K562 (cell line): ENCODE measurements at regions not wholly inside any gene's neighbourhood (a gene's known extent, or its start where the extent isn't known, plus 50 kb on each side); places are given as distances from the start of the nearest gene placed in this dataset.
A peak's percentile ranks its signal among the peaks of the same experiment; 100 is the strongest.

Source experiments
- ARID3A ChIP-seq: IDR thresholded peaks from 2 replicates; pipeline ENCODE4 v1.6.1; 2012; ENCODE audit warnings: low read depth, low read length, improper control_type of control experiment, borderline replicate concordance
- GTF2A2 ChIP-seq: IDR thresholded peaks from 2 replicates; pipeline ENCODE4 v1.6.1; 2016; ENCODE audit warnings: mild to moderate bottlenecking, missing genetic modification characterization, missing compliant biosample characterization
- RBM14 ChIP-seq: fragments of 200-400 bp; formaldehyde crosslinking; IDR thresholded peaks from 2 replicates; pipeline ENCODE4 v1.6.1; 2018; ENCODE audit warnings: low read depth, mild to moderate bottlenecking, low read length, moderate library complexity, borderline replicate concordance; ENCODE audit not compliant: insufficient read depth
- SIN3A ChIP-seq, 2 experiments: fragments of 150-350 bp in 1 of 2; IDR thresholded peaks; 2 replicates each; pipeline ENCODE4 v1.6.1; 2011 to 2016; ENCODE audit warnings: borderline replicate concordance in 2 of 2, low read depth in 2 of 2, low read length in 2 of 2, mild to moderate bottlenecking in 2 of 2, moderate library complexity in 2 of 2; ENCODE audit not compliant: control insufficient read depth in 1 of 2
- TEAD1 ChIP-seq, 2 experiments: fragments of 450-650 bp in 1 of 2; sonication (generic) in 1 of 2; formaldehyde crosslinking; IDR thresholded peaks; 2 replicates each; pipeline versions ENCODE4 v1.4.0 to v1.8.0; 2020 to 2022; ENCODE audit warnings: mild to moderate bottlenecking in 2 of 2, missing genetic modification reagents in 1 of 2
- ZNF316 ChIP-seq: fragments of 450-650 bp; IDR thresholded peaks from 2 replicates; pipeline ENCODE4 v1.6.1; 2016
- TF ChIP-seq, protein P1 (sequence below): sonication (generic); formaldehyde crosslinking; IDR thresholded peaks from 2 replicates; pipeline ENCODE4 v1.5.0; 2020; ENCODE audit warnings: missing genetic modification reagents

DNA sequence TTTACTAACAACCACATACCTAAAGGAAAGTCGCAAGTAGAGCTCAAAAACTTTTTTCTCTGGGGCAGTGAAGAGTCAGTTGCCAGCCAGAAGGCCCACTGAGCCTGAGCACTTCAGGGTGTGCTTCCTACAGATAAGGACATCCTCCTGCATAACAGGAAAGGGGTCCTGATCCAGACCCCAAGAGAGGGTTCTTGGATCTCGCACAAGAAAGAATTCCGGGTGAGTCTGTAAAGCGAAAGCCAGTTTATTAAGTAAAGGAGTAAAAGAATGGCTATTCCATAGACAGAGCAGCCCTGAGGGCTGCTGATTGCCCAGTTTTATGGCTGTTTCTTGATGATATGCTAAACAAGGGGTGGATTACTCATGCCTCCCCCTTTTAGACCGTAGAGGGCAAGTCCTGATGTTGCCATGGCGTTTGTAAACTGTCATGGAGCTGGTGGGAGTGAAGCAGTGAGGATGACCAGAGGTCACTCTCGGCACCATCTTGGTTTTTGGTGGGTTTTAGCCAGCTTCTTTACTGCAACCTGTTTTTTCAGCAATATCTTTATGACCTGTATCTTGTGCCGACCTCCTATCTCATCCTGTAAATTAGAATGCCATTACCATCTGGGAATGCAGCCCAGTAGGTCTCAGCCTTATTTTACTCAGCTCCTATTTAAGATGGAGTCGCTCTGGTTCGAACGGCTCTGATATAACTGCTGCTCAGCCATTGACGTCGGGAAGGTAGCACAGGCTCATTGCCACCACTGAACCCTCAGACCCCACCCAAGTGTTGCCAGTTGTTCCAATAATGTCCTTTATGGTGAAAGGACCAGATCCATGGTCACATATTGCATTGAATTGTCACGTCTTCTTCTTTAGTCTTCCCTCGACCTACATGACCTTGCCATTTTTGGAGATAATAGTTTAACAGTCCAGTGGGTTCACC lies 96.6 kb upstream of the ERRFI1 start (continued):
- no peak for TF ChIP-seq ARID3A
- no peak for TF ChIP-seq ZNF316
- no peak for TF ChIP-seq RBM14
- TF ChIP-seq SIN3A (IDR thresholded peaks at IDR 0.05; ENCODE audit: borderline replicate concordance in 2 of 2, control insufficient read depth in 1 of 2, low read depth in 2 of 2, low read length in 2 of 2) = no peak
- TF ChIP-seq GTF2A2 (tag) = peak; percentile 98
- peak in 1 of 2 experiments; percentile 93; a peak in 2 of 4 replicates for TF ChIP-seq TEAD1 (CRISPR knock-in tag; IDR thresholded peaks at IDR 0.05)
- TF ChIP-seq, protein P1, sequence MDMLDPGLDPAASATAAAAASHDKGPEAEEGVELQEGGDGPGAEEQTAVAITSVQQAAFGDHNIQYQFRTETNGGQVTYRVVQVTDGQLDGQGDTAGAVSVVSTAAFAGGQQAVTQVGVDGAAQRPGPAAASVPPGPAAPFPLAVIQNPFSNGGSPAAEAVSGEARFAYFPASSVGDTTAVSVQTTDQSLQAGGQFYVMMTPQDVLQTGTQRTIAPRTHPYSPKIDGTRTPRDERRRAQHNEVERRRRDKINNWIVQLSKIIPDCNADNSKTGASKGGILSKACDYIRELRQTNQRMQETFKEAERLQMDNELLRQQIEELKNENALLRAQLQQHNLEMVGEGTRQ (CRISPR knock-in tag) = no peak
